OCI-LY3 (cell line): ENCODE measurements at regions not wholly inside any gene's neighbourhood (a gene's known extent, or its start where the extent isn't known, plus 50 kb on each side); places are given as distances from the start of the nearest gene placed in this dataset.

Source experiments
- H2AFZ ChIP-seq: fragments of 200-600, 300-600 bp; shearing (Covaris generic); 2 replicates; pipeline ENCODE4 v1.6.0; 2014; ENCODE audit warnings: antibody characterized with exemption, low read depth, low read length
- H3K27ac ChIP-seq: fragments of 200-600, 300-600 bp; sonication (generic); 2 replicates; pipeline ENCODE4 v1.5.1; 2014; ENCODE audit warnings: mild to moderate bottlenecking, low read length, moderate library complexity, mixed read lengths
- H3K27me3 ChIP-seq: fragments of 200-600, 300-600 bp; sonication (generic); 2 replicates; pipeline ENCODE4 v1.6.1; 2014; ENCODE audit warnings: low read depth, low read length, mixed read lengths
- H3K36me3 ChIP-seq: fragments of 200-600, 300-600 bp; sonication (generic); replicated peaks from 2 replicates; pipeline ENCODE3; 2014; ENCODE audit warnings: low read depth, low read length, mixed read lengths
- H3K4me1 ChIP-seq: fragments of 300-600, 200-600 bp; sonication (generic); 2 replicates; pipeline ENCODE4 v1.6.1; 2014; ENCODE audit warnings: low read length, mixed read lengths
- H3K4me2 ChIP-seq: fragments of 200-600, 300-600 bp; sonication (generic); 2 replicates; pipeline ENCODE4 v1.6.1; 2014; ENCODE audit warnings: low read length, mixed read lengths
- H3K4me3 ChIP-seq: fragments of 300-600, 200-600 bp; sonication (generic); 2 replicates; pipeline ENCODE4 v1.5.1; 2014; ENCODE audit warnings: antibody characterized with exemption, mild to moderate bottlenecking, low read length, moderate library complexity
- H3K79me2 ChIP-seq: fragments of 300-600, 200-600 bp; shearing (Covaris generic); 2 replicates; pipeline ENCODE4 v1.6.1; 2014; ENCODE audit warnings: mild to moderate bottlenecking, low read length, mixed read lengths
- H3K9ac ChIP-seq: fragments of 300-600, 200-600 bp; shearing (Covaris generic); 2 replicates; pipeline ENCODE4 v1.6.0; 2014; ENCODE audit warnings: mild to moderate bottlenecking, low read length, moderate library complexity
- H3K9me3 ChIP-seq: fragments of 200-600, 300-600 bp; shearing (Covaris generic); 2 replicates; pipeline ENCODE4 v1.6.1; 2014; ENCODE audit warnings: low read length, mixed read lengths; ENCODE audit not compliant: insufficient read depth
- H4K20me1 ChIP-seq: fragments of 200-600, 300-600 bp; sonication (generic); 2 replicates; pipeline ENCODE4 v1.6.1; 2016; ENCODE audit warnings: low read length, mixed read lengths; ENCODE audit not compliant: insufficient read depth
- CTCF ChIP-seq: fragments of 200-600, 300-600 bp; sonication (generic); IDR thresholded peaks from 2 replicates; pipeline ENCODE4 v1.5.1; 2014; ENCODE audit warnings: antibody characterized with exemption, low read length, low read depth
- EZH2phosphoT487 ChIP-seq: fragments of 200-600 bp; shearing (Covaris generic); IDR thresholded peaks from 2 replicates; pipeline ENCODE4 v1.6.1; 2018; ENCODE audit warnings: antibody characterized with exemption, mixed run types, low read depth

GRCh38 chr20:21574443-21574842 is 60.6 kb upstream of the NKX2-2 start:
- no peaks in the 10 kb centered on the region for H3K9me3 ChIP-seq
- no peak overlapping the region for H2AFZ ChIP-seq
- H3K27me3 ChIP-seq, result peaks cover 62% of the 10 kb centered on the region
- H3K4me2 ChIP-seq, result no peak overlapping the region
- H3K36me3 ChIP-seq, result no peaks in the 10 kb centered on the region
- no peak overlapping the region for H3K4me3 ChIP-seq
- peaks cover 5% of the 10 kb centered on the region for H3K4me1 ChIP-seq
- TF ChIP-seq EZH2phosphoT487 (no peak), CTCF (no peak)
- no peaks in the 10 kb centered on the region for H4K20me1 ChIP-seq
- no peaks in the 10 kb centered on the region for H3K79me2 ChIP-seq
- no peak overlapping the region for H3K9ac ChIP-seq
- no peak overlapping the region for H3K27ac ChIP-seq

DNA sequence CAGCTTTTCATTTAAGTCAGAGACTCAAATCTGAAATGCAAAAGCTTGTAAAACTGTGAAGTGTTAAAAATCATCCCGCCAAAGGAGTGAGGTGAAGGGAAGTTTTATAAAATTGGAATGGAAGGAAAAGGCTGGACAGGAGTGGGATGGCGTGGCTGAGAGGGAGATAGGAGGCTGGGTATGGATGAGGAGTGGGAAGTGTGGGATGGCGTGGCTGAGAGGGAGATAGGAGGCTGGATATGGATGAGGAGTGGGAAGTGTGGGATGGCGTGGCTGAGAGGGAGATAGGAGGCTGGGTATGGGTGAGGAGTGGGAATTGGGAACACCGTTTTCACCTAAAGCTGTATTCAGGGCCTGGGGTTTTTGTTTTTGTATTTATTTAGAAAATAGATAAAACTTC is 59.4 kb upstream of the NKX2-2 start:
- Histone ChIP-seq H3K36me3 (no peaks in the 10 kb centered on the region), H3K27me3 (peaks cover 56% of the 10 kb centered on the region), H3K9ac (no peak overlapping the region), H3K4me2 (no peak overlapping the region), H3K4me1 (peaks cover 5% of the 10 kb centered on the region), H3K79me2 (no peaks in the 10 kb centered on the region), H3K4me3 (no peak overlapping the region), H2AFZ (no peak overlapping the region), H4K20me1 (no peaks in the 10 kb centered on the region), H3K27ac (no peak overlapping the region), H3K9me3 (no peaks in the 10 kb centered on the region)
- TF ChIP-seq EZH2phosphoT487 (no peak), CTCF (no peak)

DNA sequence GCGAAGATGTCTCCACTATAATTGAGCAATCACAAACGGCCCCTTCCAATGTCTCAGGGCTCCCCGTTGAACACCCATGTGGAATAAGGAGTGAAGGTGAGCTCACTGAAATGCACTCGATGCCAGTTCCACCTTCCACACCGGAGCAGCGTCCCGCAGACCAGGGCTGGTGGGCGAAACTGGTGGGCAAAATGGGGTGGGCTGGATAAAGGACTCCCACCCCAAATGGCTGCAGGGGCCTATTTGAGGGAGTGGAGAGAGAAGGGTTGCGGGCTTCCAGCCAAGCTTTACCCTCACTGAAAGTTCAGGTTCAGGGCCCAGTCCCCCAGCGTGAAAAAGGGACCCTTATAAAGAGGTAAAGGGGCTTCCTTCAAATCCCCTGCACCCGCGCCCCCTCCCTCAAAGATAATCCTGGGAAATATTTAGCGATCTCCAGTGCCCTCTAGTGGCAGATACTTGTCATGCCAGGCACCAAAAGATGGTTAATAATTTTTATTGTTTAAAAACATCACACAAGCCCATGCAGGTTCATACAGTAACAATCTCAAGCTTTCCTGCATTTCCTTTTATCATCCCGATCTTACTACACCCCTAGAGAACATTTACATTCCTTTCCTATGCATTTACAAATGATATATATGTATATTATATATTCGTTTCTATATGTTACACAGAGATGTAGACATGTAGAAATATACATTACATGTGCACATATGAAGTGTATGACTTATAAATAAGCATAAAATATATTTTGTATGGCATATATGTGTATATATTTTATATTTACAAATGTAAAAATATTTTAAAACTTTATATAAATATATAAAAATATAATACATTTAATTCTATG is 58.2 kb upstream of the NKX2-2 start:
- Histone ChIP-seq H3K4me2 (no peak overlapping the region), H3K4me3 (no peak overlapping the region), H3K4me1 (peaks cover 5% of the 10 kb centered on the region), H4K20me1 (no peaks in the 10 kb centered on the region), H3K27me3 (peaks cover 50% of the 10 kb centered on the region), H3K9me3 (no peaks in the 10 kb centered on the region), H3K27ac (no peak overlapping the region), H3K36me3 (no peaks in the 10 kb centered on the region), H3K79me2 (no peaks in the 10 kb centered on the region), H3K9ac (no peak overlapping the region), H2AFZ (no peak overlapping the region)
- TF ChIP-seq EZH2phosphoT487 (no peak), CTCF (peak; percentile 99)

- Histone ChIP-seq H3K9ac (no peak overlapping the region), H3K27me3 (peaks cover 51% of the 10 kb centered on the region), H3K4me3 (no peak overlapping the region), H3K4me1 (peaks cover 5% of the 10 kb centered on the region), H3K36me3 (no peaks in the 10 kb centered on the region), H3K79me2 (no peaks in the 10 kb centered on the region), H4K20me1 (no peaks in the 10 kb centered on the region), H3K9me3 (no peaks in the 10 kb centered on the region), H2AFZ (no peak overlapping the region), H3K27ac (no peak overlapping the region), H3K4me2 (no peak overlapping the region)
- no peak for TF ChIP-seq EZH2phosphoT487
- no peak for TF ChIP-seq CTCF
These were observed 56.6 kb upstream of the NKX2-2 start for GRCh38 chr20:21570285-21570992.
